HEK293T (cell line): ENCODE measurements at regions not wholly inside any gene's neighbourhood (a gene's known extent, or its start where the extent isn't known, plus 50 kb on each side); places are given as distances from the start of the nearest gene placed in this dataset.

Source experiments
- CTCF ChIA-PET: fragments of 350-600 bp; formaldehyde crosslinking; extraction: SDS; loops from one replicate; lab custom pipeline; 2021; ENCODE audit warnings: antibody characterized with exemption, inconsistent platforms; lab: Yijun Ruan, JAX
- POLR2A ChIA-PET: fragments of 350-600 bp; formaldehyde crosslinking; extraction: SDS; loops from one replicate; lab custom pipeline; 2020; ENCODE audit warnings: antibody characterized with exemption, inconsistent platforms; lab: Yijun Ruan, JAX
- DNase-seq: peaks from one replicate; pipeline ENCODE4 v3.0.0; 2012; ENCODE audit warnings: mixed read lengths; ENCODE audit errors: extremely low spot score
- ARNT ChIP-seq: fragments of 450-650 bp; IDR thresholded peaks from 2 replicates; pipeline ENCODE4 v1.6.1; 2017; ENCODE audit warnings: mild to moderate bottlenecking
- BHLHE40 ChIP-seq: fragments of 450-650 bp; IDR thresholded peaks from 2 replicates; pipeline ENCODE4 v1.6.1; 2016; ENCODE audit warnings: mild to moderate bottlenecking, moderate library complexity, borderline replicate concordance
- CTBP1 ChIP-seq: fragments of 450-650 bp; IDR thresholded peaks from 2 replicates; pipeline ENCODE4 v1.6.1; 2016; ENCODE audit warnings: borderline replicate concordance
- ELF4 ChIP-seq: fragments of 450-650 bp; IDR thresholded peaks from 2 replicates; pipeline ENCODE4 v1.6.1; 2017; ENCODE audit warnings: antibody characterized with exemption
- FOXA1 ChIP-seq: fragments of 450-650 bp; IDR thresholded peaks from 2 replicates; pipeline ENCODE4 v1.6.1; 2016; ENCODE audit warnings: mild to moderate bottlenecking
- FOXK2 ChIP-seq: fragments of 450-650 bp; IDR thresholded peaks from 2 replicates; pipeline ENCODE4 v1.6.1; 2016; ENCODE audit warnings: mild to moderate bottlenecking
- FOXM1 ChIP-seq: fragments of 450-650 bp; IDR thresholded peaks from 2 replicates; pipeline ENCODE4 v1.6.1; 2017; ENCODE audit warnings: mild to moderate bottlenecking, borderline replicate concordance
- HDGF ChIP-seq: fragments of 450-650 bp; IDR thresholded peaks from 2 replicates; pipeline ENCODE4 v1.6.1; 2017; ENCODE audit warnings: antibody characterized with exemption, borderline replicate concordance
- L3MBTL2 ChIP-seq: fragments of 450-650 bp; conservative IDR thresholded peaks from 2 replicates; pipeline ENCODE4 v1.6.1; 2016; ENCODE audit warnings: mild to moderate bottlenecking
- LEF1 ChIP-seq: fragments of 450-650 bp; IDR thresholded peaks from 2 replicates; pipeline ENCODE4 v1.6.1; 2017; ENCODE audit warnings: mild to moderate bottlenecking, borderline replicate concordance
- NFRKB ChIP-seq: fragments of 450-650 bp; IDR thresholded peaks from 2 replicates; pipeline ENCODE4 v1.6.1; 2016; ENCODE audit warnings: mild to moderate bottlenecking, moderate library complexity
- PKNOX1 ChIP-seq: fragments of 450-650 bp; IDR thresholded peaks from 2 replicates; pipeline ENCODE4 v1.6.1; 2016
- SP1 ChIP-seq: fragments of 450-650 bp; IDR thresholded peaks from 2 replicates; pipeline ENCODE4 v1.6.1; 2017
- SUZ12 ChIP-seq: fragments of 450-650 bp; IDR thresholded peaks from 2 replicates; pipeline ENCODE4 v1.6.1; 2016; ENCODE audit warnings: mild to moderate bottlenecking
- TARDBP ChIP-seq: fragments of 450-650 bp; IDR thresholded peaks from 2 replicates; pipeline ENCODE4 v1.6.1; 2016
- ZNF384 ChIP-seq: fragments of 450-650 bp; IDR thresholded peaks from 2 replicates; pipeline ENCODE4 v1.6.1; 2016

DNA sequence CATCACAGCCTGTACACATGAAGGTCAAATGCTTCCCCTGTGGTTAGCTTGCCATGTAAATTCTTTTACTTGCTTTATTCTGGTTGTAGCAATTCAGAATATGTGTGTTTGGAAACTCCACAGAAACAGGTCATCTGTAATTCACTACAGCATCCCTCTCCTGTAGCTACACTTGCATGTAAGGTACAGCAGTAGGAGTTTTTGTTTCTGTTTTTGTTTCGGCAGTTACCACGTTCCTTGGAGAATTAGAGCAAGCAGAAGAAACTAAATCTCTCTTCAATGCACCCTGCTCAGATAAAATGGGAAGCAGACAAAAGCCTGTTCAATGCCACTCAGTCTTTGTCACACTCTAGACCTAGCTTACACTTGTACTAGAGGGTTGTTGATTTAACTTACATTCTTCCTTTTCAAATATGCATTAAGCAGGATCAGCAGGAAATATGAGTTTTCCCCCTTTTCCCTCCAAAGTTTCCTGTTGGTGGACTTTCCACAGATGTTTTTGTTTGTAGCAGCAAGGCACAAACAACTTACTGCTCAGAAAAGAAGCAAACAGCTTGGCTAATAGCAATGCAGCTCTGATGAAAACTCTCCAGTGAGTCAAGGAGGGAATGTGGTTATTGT lies 80.9 kb downstream of the YIPF5 start:
- no peak for TF ChIP-seq FOXM1
- no peak for TF ChIP-seq SP1
- no peak for TF ChIP-seq CTBP1
- TF ChIP-seq LEF1 = no peak
- no peak for TF ChIP-seq TARDBP
- no peak for TF ChIP-seq PKNOX1
- no peak for TF ChIP-seq SUZ12
- no peak for TF ChIP-seq BHLHE40
- no peak for TF ChIP-seq NFRKB
- TF ChIP-seq FOXK2 = no peak
- no peak for TF ChIP-seq FOXA1
- TF ChIP-seq L3MBTL2 = no peak
- no peak for TF ChIP-seq HDGF
- no peak for TF ChIP-seq ARNT
- CTCF ChIA-PET = no interaction called here
- no peak for DNase-seq
- POLR2A ChIA-PET = no interaction called here

DNA sequence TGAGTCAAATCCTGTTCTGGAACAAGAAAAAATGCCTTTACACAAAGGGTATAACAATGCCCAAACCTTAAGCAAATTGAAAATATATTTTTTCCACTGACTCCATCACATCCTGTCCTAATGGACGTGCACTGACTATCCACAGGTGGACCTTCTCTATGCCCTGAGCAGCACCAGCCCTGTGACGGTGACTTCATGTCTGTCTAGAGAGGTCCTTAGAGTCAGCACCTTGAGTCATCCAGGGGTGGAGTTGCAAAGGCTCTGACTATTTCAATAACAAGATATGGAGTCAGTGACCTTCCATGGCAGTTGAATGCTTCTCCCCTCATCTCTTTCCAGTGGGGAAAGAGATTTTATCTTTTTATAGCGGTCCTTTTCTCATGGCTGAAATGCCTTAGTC lies 78.0 kb downstream of the YIPF5 start:
- no peak for DNase-seq
- ChIA-PET CTCF (no interaction called here), POLR2A (no interaction called here)
- TF ChIP-seq LEF1 (no peak), PKNOX1 (no peak), ARNT (no peak), CTBP1 (no peak), FOXA1 (no peak), NFRKB (no peak), ELF4 (no peak), ZNF384 (no peak), SUZ12 (no peak), FOXK2 (no peak), FOXM1 (no peak)

DNA sequence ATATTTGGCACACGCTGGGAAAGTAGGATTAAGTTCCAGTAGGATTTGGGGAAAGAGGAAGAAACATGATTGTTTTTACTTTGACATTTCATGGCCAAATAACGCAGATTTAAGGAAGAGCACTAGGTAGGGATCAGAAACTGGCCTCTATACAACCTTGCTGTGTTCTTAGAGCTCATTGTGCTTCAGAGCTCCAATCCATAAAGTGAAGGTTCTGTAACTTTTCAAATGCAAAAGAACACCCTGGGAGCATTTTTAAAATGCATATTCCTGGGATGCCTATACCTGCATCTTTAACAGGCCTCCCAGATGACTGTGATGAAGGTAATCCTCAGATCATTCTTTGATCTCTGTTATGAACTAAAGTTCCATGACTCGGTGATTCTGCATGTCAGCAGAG lies 77.1 kb downstream of the YIPF5 start:
- CTCF ChIA-PET = no interaction called here
- no peak for DNase-seq
- no peak for TF ChIP-seq FOXA1
- no peak for TF ChIP-seq HDGF
- no peak for TF ChIP-seq ZNF384
- TF ChIP-seq SP1 = no peak
- no peak for TF ChIP-seq TARDBP
- no peak for TF ChIP-seq CTBP1
- no peak for TF ChIP-seq ARNT
- TF ChIP-seq SUZ12 = no peak
- no peak for TF ChIP-seq NFRKB
- TF ChIP-seq FOXM1 = no peak
- TF ChIP-seq FOXK2 = no peak
- TF ChIP-seq L3MBTL2 = no peak
- TF ChIP-seq PKNOX1 = no peak
- no peak for TF ChIP-seq LEF1
- no peak for TF ChIP-seq BHLHE40
- TF ChIP-seq ELF4 = no peak
- POLR2A ChIA-PET = no interaction called here

GRCh38 chr5:144093868-144094267 lies 76.6 kb downstream of the YIPF5 start:
- CTCF ChIA-PET = no interaction called here

GRCh38 chr5:144100702-144101101 lies 69.8 kb downstream of the YIPF5 start:
- TF ChIP-seq HDGF = no peak
- TF ChIP-seq ARNT = no peak
- TF ChIP-seq BHLHE40 = no peak
- TF ChIP-seq FOXA1 = no peak
- TF ChIP-seq LEF1 = no peak
- no peak for TF ChIP-seq NFRKB
- TF ChIP-seq CTBP1 = no peak
- TF ChIP-seq PKNOX1 = no peak
- no peak for TF ChIP-seq FOXK2
- no peak for DNase-seq
- ChIA-PET CTCF (no interaction called here), POLR2A (no interaction called here)

More at GRCh38 chr5:144093868-144094267, 76.6 kb downstream of the YIPF5 start:
- no peak for TF ChIP-seq LEF1
- TF ChIP-seq ZNF384 = no peak
- no peak for TF ChIP-seq L3MBTL2
- DNase-seq = no peak
- POLR2A ChIA-PET = no interaction called here

- POLR2A ChIA-PET = no interaction called here
- TF ChIP-seq ELF4 = no peak
- no peak for TF ChIP-seq HDGF
- TF ChIP-seq LEF1 = no peak
- no peak for TF ChIP-seq PKNOX1
- no peak for TF ChIP-seq TARDBP
- no peak for TF ChIP-seq NFRKB
- no peak for TF ChIP-seq FOXK2
- TF ChIP-seq SUZ12 = no peak
- CTCF ChIA-PET = no interaction called here
- DNase-seq = no peak
Measured at GRCh38 chr5:144101616-144102015, 68.8 kb downstream of the YIPF5 start.
